ENCODE measurements at regions not wholly inside any gene's neighbourhood (a gene's known extent, or its start where the extent isn't known, plus 50 kb on each side); places are given as distances from the start of the nearest gene placed in this dataset.

GRCh38 chr3:76908156-76908555 lies 131.7 kb upstream of the ROBO2 start:
- DNase-seq (ENCODE audit: low read depth in 1 of 2, low spot score in 1 of 2): no peak
- Histone ChIP-seq H3K27ac (replicated peaks) (no peak overlapping the region), H3K4me3 (replicated peaks; ENCODE audit: insufficient read depth, low read length) (no peak overlapping the region), H3K27me3 (ENCODE audit: insufficient read depth, poor library complexity, severe bottlenecking) (no peaks in the 10 kb centered on the region)
- TF ChIP-seq REST (IDR thresholded peaks at IDR 0.05; ENCODE audit: insufficient replicate concordance, low read depth) (no peak), POLR2AphosphoS5 (IDR thresholded peaks at IDR 0.05; ENCODE audit: low read depth) (no peak), GABPA (IDR thresholded peaks at IDR 0.05; ENCODE audit: low read depth) (no peak), CTCF (IDR thresholded peaks at IDR 0.05; ENCODE audit: insufficient read depth, low read length) (no peak), SPI1 (IDR thresholded peaks at IDR 0.05; ENCODE audit: borderline replicate concordance, low read depth) (no peak)

GRCh38 chr3:76912841-76913383 lies 127.0 kb upstream of the ROBO2 start:
- Histone ChIP-seq H3K4me3 (replicated peaks; ENCODE audit: insufficient read depth, low read length) (no peak overlapping the region), H3K27me3 (ENCODE audit: insufficient read depth, poor library complexity, severe bottlenecking) (no peaks in the 10 kb centered on the region), H3K27ac (replicated peaks) (no peak overlapping the region)
- no peak for DNase-seq (ENCODE audit: low read depth in 1 of 2, low spot score in 1 of 2)
- TF ChIP-seq POLR2AphosphoS5 (IDR thresholded peaks at IDR 0.05; ENCODE audit: low read depth): no peak
- no peak for TF ChIP-seq REST (IDR thresholded peaks at IDR 0.05; ENCODE audit: insufficient replicate concordance, low read depth)

- no peaks in the 10 kb centered on the region for H3K27me3 ChIP-seq (ENCODE audit: insufficient read depth, poor library complexity, severe bottlenecking)
- H3K4me3 ChIP-seq (replicated peaks; ENCODE audit: insufficient read depth, low read length): no peak overlapping the region
- H3K27ac ChIP-seq (replicated peaks): no peak overlapping the region
- no peak for DNase-seq (ENCODE audit: low read depth in 1 of 2, low spot score in 1 of 2)
- TF ChIP-seq POLR2AphosphoS5 (IDR thresholded peaks at IDR 0.05; ENCODE audit: low read depth): no peak
- TF ChIP-seq GABPA (IDR thresholded peaks at IDR 0.05; ENCODE audit: low read depth): no peak
- TF ChIP-seq CTCF (IDR thresholded peaks at IDR 0.05; ENCODE audit: insufficient read depth, low read length): no peak
- TF ChIP-seq REST (IDR thresholded peaks at IDR 0.05; ENCODE audit: insufficient replicate concordance, low read depth): no peak
- no peak for TF ChIP-seq SPI1 (IDR thresholded peaks at IDR 0.05; ENCODE audit: borderline replicate concordance, low read depth)
Measured at GRCh38 chr3:76917436-76917835, 122.5 kb upstream of the ROBO2 start.

All from HL-60 (cell line).